HFF-Myc (cell line): ENCODE measurements at regions not wholly inside any gene's neighbourhood (a gene's known extent, or its start where the extent isn't known, plus 50 kb on each side); places are given as distances from the start of the nearest gene placed in this dataset.

Experiments used
- DNase-seq: peaks from one replicate; pipeline ENCODE4 v3.0.0-alpha.2; 2011; ENCODE audit warnings: low read depth; ENCODE audit errors: extremely low read depth
- H3K4me3 ChIP-seq: replicated peaks from 2 replicates; pipeline ENCODE4 v1.5.1; 2011; ENCODE audit warnings: low read depth, mild to moderate bottlenecking, control low read depth, low read length
- CTCF ChIP-seq: IDR thresholded peaks from 2 replicates; pipeline ENCODE4 v1.5.1; 2012; ENCODE audit warnings: mild to moderate bottlenecking, low read depth, low read length, control low read depth; ENCODE audit errors: missing control alignments

- no peak for DNase-seq
- no peak for TF ChIP-seq CTCF
- no peak overlapping the region for H3K4me3 ChIP-seq
These were observed 416.1 kb downstream of the NPHP4 start for GRCh38 chr1:5576011-5576672.

- no peak for DNase-seq
- TF ChIP-seq CTCF: no peak
- no peak overlapping the region for H3K4me3 ChIP-seq
These were observed 416.8 kb downstream of the NPHP4 start for GRCh38 chr1:5575396-5575940.

GRCh38 chr1:5574641-5575040 lies 417.6 kb downstream of the NPHP4 start:
- no peak for DNase-seq
- TF ChIP-seq CTCF: no peak
- no peak overlapping the region for H3K4me3 ChIP-seq

GRCh38 chr1:5572794-5573193 lies 419.4 kb downstream of the NPHP4 start:
- DNase-seq: no peak
- no peak overlapping the region for H3K4me3 ChIP-seq
- no peak for TF ChIP-seq CTCF

GRCh38 chr1:5571861-5572401 lies 420.3 kb downstream of the NPHP4 start:
- H3K4me3 ChIP-seq: no peak overlapping the region
- DNase-seq: no peak
- TF ChIP-seq CTCF: no peak

- DNase-seq: no peak
- no peak overlapping the region for H3K4me3 ChIP-seq
- no peak for TF ChIP-seq CTCF
These were observed 420.8 kb downstream of the NPHP4 start for GRCh38 chr1:5571438-5571837.
